ENCODE measurements at regions not wholly inside any gene's neighbourhood (a gene's known extent, or its start where the extent isn't known, plus 50 kb on each side); places are given as distances from the start of the nearest gene placed in this dataset.

DNA sequence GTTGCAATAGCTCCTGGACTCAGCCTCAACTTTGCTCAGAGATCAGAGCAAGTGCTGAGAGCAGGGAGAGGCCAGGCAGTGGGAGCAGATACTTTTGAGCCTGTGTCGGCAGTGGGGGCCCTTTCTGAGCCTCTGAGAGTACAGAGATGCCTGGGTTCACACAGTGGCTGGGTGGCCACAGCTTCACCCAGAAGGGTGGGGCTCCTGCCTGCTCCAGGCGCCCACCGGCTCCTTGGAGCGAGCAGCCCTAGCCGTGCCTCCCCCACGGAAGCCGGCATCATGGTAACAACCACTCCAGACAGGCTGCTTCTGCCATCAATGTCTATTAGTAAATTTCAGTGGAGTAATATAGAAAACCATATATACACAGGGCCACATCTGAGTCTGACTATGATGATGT, 619.2 kb upstream of the SETBP1 start:
- Histone ChIP-seq H3K27me3 (ENCODE audit: low read length) (no peaks in the 10 kb centered on the region), H3K4me3 (ENCODE audit: insufficient read depth, low read length, poor library complexity, severe bottlenecking) (no peak overlapping the region), H2AFZ (ENCODE audit: low read depth, low read length, severe bottlenecking) (no peak overlapping the region), H3K4me2 (ENCODE audit: low read depth, low read length, poor library complexity, severe bottlenecking) (no peak overlapping the region), H3F3A (ENCODE audit: insufficient read depth) (no peaks in the 10 kb centered on the region), H3K79me2 (ENCODE audit: insufficient read depth, low read length) (no peaks in the 10 kb centered on the region), H3K27ac (ENCODE audit: low read depth, low read length) (no peak overlapping the region), H3K36me3 (ENCODE audit: low read length) (no peaks in the 10 kb centered on the region), H3K9me3 (ENCODE audit: insufficient read depth, low read length) (no peaks in the 10 kb centered on the region), H3K9me2 (replicated peaks; ENCODE audit: insufficient read depth, low read length) (no peaks in the 10 kb centered on the region), H3K9ac (ENCODE audit: low read length) (no peak overlapping the region), H4K20me1 (ENCODE audit: low read depth, low read length) (no peaks in the 10 kb centered on the region)
- TF ChIP-seq, protein P1, sequence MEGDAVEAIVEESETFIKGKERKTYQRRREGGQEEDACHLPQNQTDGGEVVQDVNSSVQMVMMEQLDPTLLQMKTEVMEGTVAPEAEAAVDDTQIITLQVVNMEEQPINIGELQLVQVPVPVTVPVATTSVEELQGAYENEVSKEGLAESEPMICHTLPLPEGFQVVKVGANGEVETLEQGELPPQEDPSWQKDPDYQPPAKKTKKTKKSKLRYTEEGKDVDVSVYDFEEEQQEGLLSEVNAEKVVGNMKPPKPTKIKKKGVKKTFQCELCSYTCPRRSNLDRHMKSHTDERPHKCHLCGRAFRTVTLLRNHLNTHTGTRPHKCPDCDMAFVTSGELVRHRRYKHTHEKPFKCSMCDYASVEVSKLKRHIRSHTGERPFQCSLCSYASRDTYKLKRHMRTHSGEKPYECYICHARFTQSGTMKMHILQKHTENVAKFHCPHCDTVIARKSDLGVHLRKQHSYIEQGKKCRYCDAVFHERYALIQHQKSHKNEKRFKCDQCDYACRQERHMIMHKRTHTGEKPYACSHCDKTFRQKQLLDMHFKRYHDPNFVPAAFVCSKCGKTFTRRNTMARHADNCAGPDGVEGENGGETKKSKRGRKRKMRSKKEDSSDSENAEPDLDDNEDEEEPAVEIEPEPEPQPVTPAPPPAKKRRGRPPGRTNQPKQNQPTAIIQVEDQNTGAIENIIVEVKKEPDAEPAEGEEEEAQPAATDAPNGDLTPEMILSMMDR (IDR thresholded peaks at IDR 0.05; ENCODE audit: insufficient read depth, low read length, poor library complexity, severe bottlenecking), result no peak
- TF ChIP-seq EZH2phosphoT487 (conservative IDR thresholded peaks at IDR 0.05; ENCODE audit: low read length), result no peak

DNA sequence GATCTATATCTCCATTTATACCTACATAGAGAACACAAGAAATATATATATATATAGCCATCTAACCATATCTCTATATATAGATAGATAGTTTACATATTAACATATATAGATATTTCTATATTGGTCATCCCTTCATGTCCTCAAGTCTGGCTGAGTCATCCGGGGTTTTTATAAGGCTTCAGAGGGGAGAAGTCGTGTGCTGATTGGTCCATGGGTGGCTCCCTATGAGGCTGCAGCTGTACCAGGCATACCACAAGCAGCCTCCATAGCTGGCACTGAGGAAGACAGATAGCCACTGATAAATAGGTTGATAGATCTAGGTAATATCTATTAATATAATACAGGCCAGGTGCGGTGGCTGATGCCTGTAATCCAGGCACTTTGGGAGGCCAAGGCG, 618.3 kb upstream of the SETBP1 start:
- H3K27me3 ChIP-seq (ENCODE audit: low read length), result no peaks in the 10 kb centered on the region
- no peaks in the 10 kb centered on the region for H3K9me3 ChIP-seq (ENCODE audit: insufficient read depth, low read length)
- no peaks in the 10 kb centered on the region for H3K9me2 ChIP-seq (replicated peaks; ENCODE audit: insufficient read depth, low read length)
- no peaks in the 10 kb centered on the region for H3K36me3 ChIP-seq (ENCODE audit: low read length)
- H4K20me1 ChIP-seq (ENCODE audit: low read depth, low read length), result no peaks in the 10 kb centered on the region
- TF ChIP-seq, protein P1 (IDR thresholded peaks at IDR 0.05; ENCODE audit: insufficient read depth, low read length, poor library complexity, severe bottlenecking), result no peak
- TF ChIP-seq EZH2phosphoT487 (conservative IDR thresholded peaks at IDR 0.05; ENCODE audit: low read length), result no peak
- no peak overlapping the region for H3K27ac ChIP-seq (ENCODE audit: low read depth, low read length)
- no peak overlapping the region for H2AFZ ChIP-seq (ENCODE audit: low read depth, low read length, severe bottlenecking)
- H3K79me2 ChIP-seq (ENCODE audit: insufficient read depth, low read length), result no peaks in the 10 kb centered on the region
- no peaks in the 10 kb centered on the region for H3F3A ChIP-seq (ENCODE audit: insufficient read depth)
- no peak overlapping the region for H3K9ac ChIP-seq (ENCODE audit: low read length)
- no peak overlapping the region for H3K4me3 ChIP-seq (ENCODE audit: insufficient read depth, low read length, poor library complexity, severe bottlenecking)
- H3K4me2 ChIP-seq (ENCODE audit: low read depth, low read length, poor library complexity, severe bottlenecking), result no peak overlapping the region

DNA sequence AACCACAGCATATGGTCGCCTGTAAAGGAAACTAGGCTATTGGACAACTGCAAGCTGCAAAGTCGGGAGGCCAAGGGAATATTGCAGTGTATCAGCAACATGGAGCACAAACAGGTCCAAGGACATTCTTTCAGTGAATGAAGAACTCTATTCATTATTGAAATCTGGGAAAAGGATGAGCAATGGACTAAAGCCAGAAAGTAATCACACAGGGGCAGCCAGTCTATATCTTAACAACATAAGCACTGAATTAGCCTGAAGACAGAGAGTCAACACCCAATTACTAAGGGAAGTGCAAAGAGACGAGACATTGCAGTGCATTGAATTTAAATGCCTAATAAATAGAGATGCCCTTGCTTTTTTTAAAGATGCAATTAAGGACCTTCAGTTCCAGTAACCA, 615.5 kb upstream of the SETBP1 start:
- Histone ChIP-seq H3K9me2 (replicated peaks; ENCODE audit: insufficient read depth, low read length) (no peaks in the 10 kb centered on the region), H3K27ac (ENCODE audit: low read depth, low read length) (no peak overlapping the region), H3K9me3 (ENCODE audit: insufficient read depth, low read length) (no peaks in the 10 kb centered on the region), H3K9ac (ENCODE audit: low read length) (no peak overlapping the region), H3K4me3 (ENCODE audit: insufficient read depth, low read length, poor library complexity, severe bottlenecking) (no peak overlapping the region), H3K4me2 (ENCODE audit: low read depth, low read length, poor library complexity, severe bottlenecking) (no peak overlapping the region), H3K36me3 (ENCODE audit: low read length) (no peaks in the 10 kb centered on the region), H2AFZ (ENCODE audit: low read depth, low read length, severe bottlenecking) (no peak overlapping the region), H3K27me3 (ENCODE audit: low read length) (no peaks in the 10 kb centered on the region), H3K79me2 (ENCODE audit: insufficient read depth, low read length) (no peaks in the 10 kb centered on the region), H3F3A (ENCODE audit: insufficient read depth) (no peaks in the 10 kb centered on the region), H4K20me1 (ENCODE audit: low read depth, low read length) (no peaks in the 10 kb centered on the region)
- TF ChIP-seq EZH2phosphoT487 (conservative IDR thresholded peaks at IDR 0.05; ENCODE audit: low read length), result no peak
- TF ChIP-seq, protein P1 (IDR thresholded peaks at IDR 0.05; ENCODE audit: insufficient read depth, low read length, poor library complexity, severe bottlenecking), result no peak

Measured in SU-DHL-6 (cell line).